Stimulated activated CD4-positive, alpha-beta T cell treated with anti-CD3 and anti-CD28 coated beads, TNF-alpha, amount 100 ng/mL, for 48 hours (primary cell): ENCODE measurements at regions not wholly inside any gene's neighbourhood (a gene's known extent, or its start where the extent isn't known, plus 50 kb on each side); places are given as distances from the start of the nearest gene placed in this dataset.

ENCODE experiments used
- DNase-seq, 3 donors: peaks; one replicate each; pipeline ENCODE4 v3.0.0-alpha.2; 2020; ENCODE audit warnings: low read depth in 3 of 3

GRCh38 chr5:33148076-33148513, 292.7 kb upstream of the TARS1 start:
- DNase-seq = no peak

- DNase-seq = no peak
Observed at GRCh38 chr5:33153372-33153771, 287.4 kb upstream of the TARS1 start.

- DNase-seq = no peak
Observed at GRCh38 chr5:33153831-33154230, 286.9 kb upstream of the TARS1 start.

- no peak for DNase-seq
Observed at GRCh38 chr5:33160871-33161270, 279.9 kb upstream of the TARS1 start.

GRCh38 chr5:33161421-33161820, 279.3 kb upstream of the TARS1 start:
- DNase-seq = no peak

GRCh38 chr5:33162057-33162456, 278.7 kb upstream of the TARS1 start:
- DNase-seq = no peak

GRCh38 chr5:33166522-33166921, 274.2 kb upstream of the TARS1 start:
- DNase-seq = no peak

GRCh38 chr5:33166948-33167347, 273.8 kb upstream of the TARS1 start:
- DNase-seq = no peak

- no peak for DNase-seq
Observed at GRCh38 chr5:33167541-33167940, 273.2 kb upstream of the TARS1 start.

GRCh38 chr5:33170411-33170810, 270.4 kb upstream of the TARS1 start:
- no peak for DNase-seq

GRCh38 chr5:33174383-33174782, 266.4 kb upstream of the TARS1 start:
- DNase-seq = no peak

- DNase-seq = no peak
Observed at GRCh38 chr5:33179301-33179700, 261.5 kb upstream of the TARS1 start.

- no peak for DNase-seq
Observed at GRCh38 chr5:33180900-33181299, 259.9 kb upstream of the TARS1 start.

- DNase-seq = no peak
Observed at GRCh38 chr5:33182986-33183385, 257.8 kb upstream of the TARS1 start.

- no peak for DNase-seq
Observed at GRCh38 chr5:33184367-33184766, 256.4 kb upstream of the TARS1 start.

GRCh38 chr5:33188089-33188488, 252.7 kb upstream of the TARS1 start:
- no peak for DNase-seq

- DNase-seq = no peak
Observed at GRCh38 chr5:33194914-33195313, 245.9 kb upstream of the TARS1 start.

- DNase-seq = no peak
Observed at GRCh38 chr5:33195431-33196165, 245.2 kb upstream of the TARS1 start.

- DNase-seq = no peak
Observed at GRCh38 chr5:33198836-33199235, 241.9 kb upstream of the TARS1 start.

GRCh38 chr5:33203931-33204330, 236.8 kb upstream of the TARS1 start:
- no peak for DNase-seq

GRCh38 chr5:33205079-33205478, 235.7 kb upstream of the TARS1 start:
- no peak for DNase-seq

GRCh38 chr5:33205727-33206410, 234.9 kb upstream of the TARS1 start:
- DNase-seq = no peak

- DNase-seq = no peak
Observed at GRCh38 chr5:33206962-33207506, 233.7 kb upstream of the TARS1 start.
